CD14-positive monocyte (primary cell): ENCODE measurements at regions not wholly inside any gene's neighbourhood (a gene's known extent, or its start where the extent isn't known, plus 50 kb on each side); places are given as distances from the start of the nearest gene placed in this dataset.
A peak's percentile ranks its signal among the peaks of the same experiment; 100 is the strongest.

Source experiments
- DNase-seq, 3 donors: peaks; one replicate each; pipeline ENCODE4 v3.0.0-alpha.2; 2011 to 2022
- H2AFZ ChIP-seq: 2 replicates; pipeline ENCODE4 v1.6.0; 2012; ENCODE audit warnings: mild to moderate bottlenecking, low read depth, low read length, inconsistent platforms; ENCODE audit not compliant: insufficient read depth, poor library complexity, severe bottlenecking
- H3K27ac ChIP-seq, 2 donors: 1 replicate in 1 of 2; 2 replicates in 1 of 2; pipeline ENCODE4 v1.5.1; 2012 to 2013; ENCODE audit warnings: low read length in 2 of 2, control low read depth in 1 of 2, inconsistent platforms in 1 of 2, low read depth in 1 of 2, mild to moderate bottlenecking in 1 of 2
- H3K27me3 ChIP-seq, 2 donors: one replicate each; pipeline versions ENCODE4 v1.6.0 to v1.6.1; 2011 to 2013; ENCODE audit warnings: low read length in 2 of 2; ENCODE audit not compliant: control insufficient read depth in 2 of 2, insufficient read depth in 2 of 2
- H3K36me3 ChIP-seq, 2 donors: replicated peaks in 1 of 2; 1 replicate in 1 of 2; 2 replicates in 1 of 2; pipeline versions ENCODE4 v1.5.1 to v1.6.1; 2012 to 2013; ENCODE audit warnings: low read length in 2 of 2, control low read depth in 1 of 2, inconsistent platforms in 1 of 2, mild to moderate bottlenecking in 1 of 2; ENCODE audit not compliant: insufficient read depth in 2 of 2, control insufficient read depth in 1 of 2
- H3K4me1 ChIP-seq, 2 donors: 1 replicate in 1 of 2; 2 replicates in 1 of 2; pipeline versions ENCODE4 v1.5.1 to v1.6.1; 2012 to 2013; ENCODE audit warnings: low read length in 2 of 2, control low read depth in 1 of 2, inconsistent platforms in 1 of 2, mild to moderate bottlenecking in 1 of 2, moderate library complexity in 1 of 2; ENCODE audit not compliant: insufficient read depth in 2 of 2, control insufficient read depth in 1 of 2
- H3K4me2 ChIP-seq: replicated peaks from 2 replicates; pipeline ENCODE3; 2012; ENCODE audit warnings: low read length, moderate library complexity, mild to moderate bottlenecking; ENCODE audit not compliant: poor library complexity, severe bottlenecking; ENCODE audit errors: extremely low read depth
- H3K4me3 ChIP-seq, 3 experiments: fragments of 200-600 bp in 1 of 3; sonication (generic) in 1 of 3; replicated peaks in 1 of 3; 1 replicate in 2 of 3; 2 replicates in 1 of 3; pipeline ENCODE4 v1.5.1; 2011 to 2013; ENCODE audit warnings: low read length in 3 of 3, mild to moderate bottlenecking in 3 of 3, control low read depth in 2 of 3, low read depth in 2 of 3, inconsistent platforms in 1 of 3, moderate library complexity in 1 of 3
- H3K79me2 ChIP-seq: 2 replicates; pipeline ENCODE4 v1.6.0; 2012; ENCODE audit warnings: mild to moderate bottlenecking, control low read depth, inconsistent platforms, low read length, moderate library complexity; ENCODE audit not compliant: insufficient read depth
- H3K9ac ChIP-seq: 2 replicates; pipeline ENCODE4 v1.6.0; 2017; ENCODE audit warnings: low read length, mild to moderate bottlenecking; ENCODE audit not compliant: insufficient read depth, poor library complexity, severe bottlenecking
- H3K9me3 ChIP-seq, 2 donors: replicated peaks in 1 of 2; 1 replicate in 1 of 2; 2 replicates in 1 of 2; pipeline versions ENCODE4 v1.5.1 to v1.6.1; 2012 to 2013; ENCODE audit warnings: low read length in 2 of 2, control low read depth in 1 of 2; ENCODE audit not compliant: control insufficient read depth in 1 of 2, insufficient read depth in 1 of 2
- H4K20me1 ChIP-seq: 2 replicates; pipeline ENCODE4 v1.6.0; 2012; ENCODE audit warnings: mild to moderate bottlenecking, low read length, control low read depth, moderate library complexity; ENCODE audit not compliant: insufficient read depth
- H3K27ac Mint-ChIP-seq, 7 donors: one replicate each; pipeline ENCODE4 v1.8.0; 2020; ENCODE audit warnings: mild to moderate bottlenecking in 7 of 7, mixed read lengths in 7 of 7, moderate library complexity in 6 of 7, inconsistent platforms in 2 of 7
- H3K27me3 Mint-ChIP-seq, 3 donors: one replicate each; pipeline ENCODE4 v1.8.0; 2021 to 2022; ENCODE audit warnings: low read depth in 3 of 3, mild to moderate bottlenecking in 3 of 3, mixed read lengths in 3 of 3, moderate library complexity in 3 of 3, inconsistent platforms in 1 of 3
- H3K36me3 Mint-ChIP-seq, 2 donors: one replicate each; pipeline ENCODE4 v1.8.0; 2020; ENCODE audit warnings: mixed read lengths in 2 of 2, inconsistent platforms in 1 of 2, mild to moderate bottlenecking in 1 of 2
- H3K4me1 Mint-ChIP-seq: one replicate; pipeline ENCODE4 v1.8.0; 2020; ENCODE audit warnings: mild to moderate bottlenecking, mixed read lengths
- H3K4me3 Mint-ChIP-seq, 2 donors: one replicate each; pipeline ENCODE4 v1.8.0; 2020; ENCODE audit warnings: mild to moderate bottlenecking in 2 of 2, mixed read lengths in 2 of 2, moderate library complexity in 1 of 2
- H3K9me3 Mint-ChIP-seq, 7 donors: one replicate each; pipeline ENCODE4 v1.8.0; 2020 to 2022; ENCODE audit warnings: mixed read lengths in 7 of 7, mild to moderate bottlenecking in 6 of 7, moderate library complexity in 6 of 7, inconsistent platforms in 2 of 7
- CTCF ChIP-seq: fragments of 200-600 bp; IDR thresholded peaks from one replicate; pipeline ENCODE4 v1.8.0; 2022; ENCODE audit warnings: antibody characterized with exemption, mild to moderate bottlenecking
- WGBS: methylation state at CpG from one replicate; pipeline ENCODE4 v1.1.5; 2013; ENCODE audit warnings: missing lambda C conversion rate; ENCODE audit not compliant: insufficient coverage; 5-methylcytosine and 5-hydroxymethylcytosine counted together
- intact Hi-C, 2 donors: fragments of 100-400 bp; cut with micrococcal nuclease; formaldehyde crosslinking; loops; one replicate each; pipeline versions ENCODE4 v1.15.0 to v1.15.1; 2023

DNA sequence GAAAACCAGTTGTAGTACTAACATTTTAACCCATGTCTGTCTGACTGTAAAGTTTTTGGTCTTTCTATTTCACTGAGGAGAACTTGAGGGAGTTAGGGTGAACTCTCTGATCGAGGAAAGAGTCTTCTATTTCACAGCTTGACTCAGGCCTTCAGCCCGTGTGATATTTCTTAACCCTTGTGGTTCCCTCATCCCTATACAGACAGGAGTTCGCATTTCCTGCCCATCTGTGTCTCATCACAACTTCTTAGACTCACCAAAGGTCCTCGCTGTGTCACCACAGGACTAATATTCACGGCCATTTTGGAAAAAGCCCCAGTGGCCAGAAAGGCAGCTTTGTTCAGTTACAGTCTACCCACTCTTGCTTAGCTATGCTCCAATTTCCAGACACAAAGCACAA, 172.8 kb downstream of the FAM181B start:
- 40% methylated on average over 4 of the region's 5 CpGs for WGBS
- H4K20me1 ChIP-seq = no peaks in the 10 kb centered on the region
- DNase-seq = peak in 2 of 3 donors; percentile 5 to 52
- peaks cover 38% of the 10 kb centered on the region for H3K4me1 Mint-ChIP-seq
- no peak for TF ChIP-seq CTCF
- H3K27ac Mint-ChIP-seq = peak overlapping the region in 1 of 7 donors; percentile 17
- no peak overlapping the region for H3K4me3 ChIP-seq
- no peak overlapping the region for H3K4me2 ChIP-seq
- no peaks in the 10 kb centered on the region for H3K9me3 ChIP-seq
- H3K9ac ChIP-seq = no peak overlapping the region
- intact Hi-C loops = no loop called here
- H3K4me3 Mint-ChIP-seq = no peak overlapping the region
- H3K4me1 ChIP-seq = peaks cover 20 to 31% of the 10 kb centered on the region in 2 donors
- no peaks in the 10 kb centered on the region for H3K79me2 ChIP-seq
- H3K27ac ChIP-seq = no peak overlapping the region
- no peaks in the 10 kb centered on the region for H3K36me3 Mint-ChIP-seq
- H3K27me3 Mint-ChIP-seq = peaks cover 0 to 2% (median 0%) of the 10 kb centered on the region in 3 donors
- H3K27me3 ChIP-seq = no peaks in the 10 kb centered on the region
- H3K36me3 ChIP-seq = no peaks in the 10 kb centered on the region
- peaks cover 0 to 3% (median 0%) of the 10 kb centered on the region in 7 donors for H3K9me3 Mint-ChIP-seq
- no peak overlapping the region for H2AFZ ChIP-seq

DNA sequence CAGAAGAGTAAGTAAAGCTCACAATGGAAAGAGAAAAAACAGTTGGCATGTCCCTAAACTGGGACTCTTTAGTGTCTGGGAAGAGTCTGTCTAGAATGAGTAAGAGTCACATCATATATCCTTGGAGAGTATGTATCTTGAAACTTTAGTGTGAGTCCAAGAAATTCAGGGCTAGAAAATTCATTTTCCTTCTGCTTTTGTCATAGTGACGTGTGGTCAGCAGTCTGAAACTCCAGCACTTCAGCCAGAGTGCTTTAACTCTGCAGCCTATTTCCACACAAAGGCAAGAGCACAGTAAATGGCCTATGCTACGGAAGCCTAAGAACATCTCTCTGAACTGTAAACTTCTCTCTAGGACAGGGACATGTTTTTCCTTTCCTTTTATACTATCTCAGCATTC, 174.1 kb downstream of the FAM181B start:
- H3K79me2 ChIP-seq = no peaks in the 10 kb centered on the region
- no peak for TF ChIP-seq CTCF
- no peaks in the 10 kb centered on the region for H3K36me3 ChIP-seq
- H3K27ac Mint-ChIP-seq = peak overlapping the region in 1 of 7 donors; percentile 51
- H3K4me1 Mint-ChIP-seq = peaks cover 30% of the 10 kb centered on the region
- peak overlapping the region; percentile 8 for H2AFZ ChIP-seq
- H3K36me3 Mint-ChIP-seq = no peaks in the 10 kb centered on the region
- peaks cover 13 to 22% of the 10 kb centered on the region in 2 donors for H3K4me1 ChIP-seq
- H3K27me3 Mint-ChIP-seq = peaks cover 0 to 2% (median 0%) of the 10 kb centered on the region in 3 donors
- no peaks in the 10 kb centered on the region for H3K27me3 ChIP-seq
- H4K20me1 ChIP-seq = no peaks in the 10 kb centered on the region
- H3K4me3 ChIP-seq = no peak overlapping the region
- H3K9me3 ChIP-seq = no peaks in the 10 kb centered on the region
- H3K4me3 Mint-ChIP-seq = no peak overlapping the region
- no peak overlapping the region for H3K27ac ChIP-seq
- 38% methylated on average over 2 of the region's 2 CpGs for WGBS
- H3K9me3 Mint-ChIP-seq = peaks cover 0 to 3% (median 0%) of the 10 kb centered on the region in 7 donors
- peak in 2 of 3 donors; percentile 8 to 34 for DNase-seq
- intact Hi-C loops = no loop called here
- no peak overlapping the region for H3K9ac ChIP-seq
- H3K4me2 ChIP-seq = no peak overlapping the region
